GM23338 (cell line): ENCODE measurements at regions not wholly inside any gene's neighbourhood (a gene's known extent, or its start where the extent isn't known, plus 50 kb on each side); places are given as distances from the start of the nearest gene placed in this dataset.
A peak's percentile ranks its signal among the peaks of the same experiment; 100 is the strongest.

Experiments used
- ATAC-seq: fragments of 200-7000 bp; cut with Tn5 transposase; 3 replicates; pipeline ENCODE4 v1.9.1; 2020
- DNase-seq: peaks from one replicate; pipeline ENCODE4 v3.0.0-alpha.2; 2015; ENCODE audit warnings: low spot score
- H2AFZ ChIP-seq: fragments of 200-600 bp; sonication (generic); 2 replicates; pipeline ENCODE4 v1.8.0; 2016; ENCODE audit warnings: antibody characterized with exemption, mild to moderate bottlenecking, moderate library complexity
- H3F3A ChIP-seq: fragments of 200-600 bp; sonication (generic); replicated peaks from 2 replicates; pipeline ENCODE4 v1.8.0; 2017; ENCODE audit warnings: antibody characterized with exemption, mixed run types, low read depth
- H3K27ac ChIP-seq: fragments of 200-600 bp; sonication (generic); 2 replicates; pipeline ENCODE4 v1.6.1; 2016; ENCODE audit warnings: low read depth
- H3K27me3 ChIP-seq: fragments of 200-600 bp; sonication (generic); 2 replicates; pipeline ENCODE4 v1.8.0; 2016; ENCODE audit warnings: mild to moderate bottlenecking, mixed run types, moderate library complexity; ENCODE audit not compliant: insufficient read depth
- H3K36me3 ChIP-seq: fragments of 200-600 bp; sonication (generic); 2 replicates; pipeline ENCODE4 v1.8.0; 2016; ENCODE audit warnings: mild to moderate bottlenecking; ENCODE audit not compliant: insufficient read depth
- H3K4me1 ChIP-seq: fragments of 200-600 bp; sonication (generic); 2 replicates; pipeline ENCODE4 v1.8.0; 2016; ENCODE audit warnings: mild to moderate bottlenecking, moderate library complexity; ENCODE audit not compliant: insufficient read depth
- H3K4me2 ChIP-seq: fragments of 200-600 bp; sonication (generic); 2 replicates; pipeline ENCODE4 v1.7.1; 2017; ENCODE audit warnings: mixed run types
- H3K4me3 ChIP-seq: fragments of 200-600 bp; sonication (generic); 2 replicates; pipeline ENCODE4 v1.6.1; 2016; ENCODE audit warnings: mixed run types
- H3K79me2 ChIP-seq: fragments of 200-600 bp; sonication (generic); replicated peaks from 2 replicates; pipeline ENCODE4 v1.8.0; 2017; ENCODE audit warnings: mild to moderate bottlenecking; ENCODE audit not compliant: insufficient read depth
- H3K9me2 ChIP-seq: fragments of 200-600 bp; sonication (generic); 2 replicates; pipeline ENCODE4 v1.8.0; 2017; ENCODE audit not compliant: insufficient read depth
- H4K20me1 ChIP-seq: fragments of 200-600 bp; sonication (generic); replicated peaks from 2 replicates; pipeline ENCODE4 v1.8.0; 2017; ENCODE audit warnings: mild to moderate bottlenecking; ENCODE audit not compliant: insufficient read depth
- H3K27ac Mint-ChIP-seq: 2 replicates; pipeline ENCODE4 v1.8.0; 2020; ENCODE audit warnings: inconsistent platforms, mild to moderate bottlenecking, moderate library complexity, mixed read lengths
- H3K27me3 Mint-ChIP-seq: 3 replicates; pipeline ENCODE4 v1.8.0; 2022; ENCODE audit warnings: low read depth, mild to moderate bottlenecking, moderate library complexity, mixed read lengths, inconsistent platforms; ENCODE audit not compliant: insufficient read depth, poor library complexity
- H3K36me3 Mint-ChIP-seq: 3 replicates; pipeline ENCODE4 v1.8.0; 2021; ENCODE audit warnings: low read depth, mild to moderate bottlenecking, inconsistent platforms, moderate library complexity, mixed read lengths
- H3K4me1 Mint-ChIP-seq: 3 replicates; pipeline ENCODE4 v1.8.0; 2020; ENCODE audit warnings: mild to moderate bottlenecking, inconsistent platforms, mixed read lengths
- H3K4me3 Mint-ChIP-seq: 3 replicates; pipeline ENCODE4 v1.8.0; 2021; ENCODE audit warnings: moderate library complexity, mild to moderate bottlenecking, inconsistent platforms, mixed read lengths
- H3K9me3 Mint-ChIP-seq: 3 replicates; pipeline ENCODE4 v1.8.0; 2020; ENCODE audit warnings: moderate library complexity, mild to moderate bottlenecking, inconsistent platforms, mixed read lengths
- CREB1 ChIP-seq: fragments of 250-450 bp; sonication (Bioruptor Pico); IDR thresholded peaks from 2 replicates; pipeline ENCODE4 v1.5.0; 2020; ENCODE audit warnings: low read depth, mild to moderate bottlenecking, moderate library complexity
- ETS1 ChIP-seq: IDR thresholded peaks from 2 replicates; pipeline ENCODE4 v1.6.1; 2016; ENCODE audit warnings: antibody characterized with exemption
- EZH2phosphoT487 ChIP-seq: fragments of 200-600 bp; sonication (generic); IDR thresholded peaks from one replicate; pipeline ENCODE4 v1.8.1; 2018; ENCODE audit warnings: antibody characterized with exemption; ENCODE audit not compliant: unreplicated experiment
- JUNB ChIP-seq: IDR thresholded peaks from one replicate; pipeline ENCODE4 v1.6.1; 2016; ENCODE audit warnings: antibody characterized with exemption; ENCODE audit not compliant: unreplicated experiment
- NANOG ChIP-seq: IDR thresholded peaks from 2 replicates; pipeline ENCODE4 v1.6.1; 2016; ENCODE audit warnings: antibody characterized with exemption, borderline replicate concordance
- STAT1 ChIP-seq: IDR thresholded peaks from one replicate; pipeline ENCODE4 v1.6.1; 2016; ENCODE audit warnings: antibody characterized with exemption; ENCODE audit not compliant: unreplicated experiment
- ZNF114 ChIP-seq: fragments of 250-450 bp; sonication (Bioruptor Pico); IDR thresholded peaks from 2 replicates; pipeline ENCODE4 v1.5.0; 2020; ENCODE audit warnings: mild to moderate bottlenecking, moderate library complexity
- TF ChIP-seq, protein P1 (sequence below): IDR thresholded peaks from one replicate; pipeline ENCODE4 v1.6.1; 2018; ENCODE audit warnings: antibody characterized with exemption; ENCODE audit not compliant: unreplicated experiment
- TF ChIP-seq, protein P2 (sequence below): fragments of 250-450 bp; sonication (Bioruptor Pico); IDR thresholded peaks from 2 replicates; pipeline ENCODE4 v1.5.0; 2020; ENCODE audit warnings: mild to moderate bottlenecking, moderate library complexity

- ATAC-seq = no peak
- H3K36me3 ChIP-seq = no peaks in the 10 kb centered on the region
- peaks cover 9% of the 10 kb centered on the region for H3K27me3 Mint-ChIP-seq
- H3F3A ChIP-seq = no peaks in the 10 kb centered on the region; the same call in 1 of the 2 replicates
- no peaks in the 10 kb centered on the region for H3K79me2 ChIP-seq
- DNase-seq = no peak
- H3K27me3 ChIP-seq = no peaks in the 10 kb centered on the region
- no peaks in the 10 kb centered on the region for H3K4me1 ChIP-seq
- H2AFZ ChIP-seq = peak overlapping the region; percentile 81; the same call in 1 of the 2 replicates
- no peak overlapping the region for H3K27ac ChIP-seq
- H3K36me3 Mint-ChIP-seq = no peaks in the 10 kb centered on the region
- H3K27ac Mint-ChIP-seq = no peak overlapping the region
- H3K4me3 Mint-ChIP-seq = no peak overlapping the region
- no peaks in the 10 kb centered on the region for H3K9me2 ChIP-seq
- H3K4me3 ChIP-seq = no peak overlapping the region
- TF ChIP-seq JUNB (no peak), ZNF114 (CRISPR knock-in tag) (no peak), STAT1 (no peak), CREB1 (CRISPR knock-in tag) (no peak), NANOG (no peak), ETS1 (no peak), EZH2phosphoT487 (no peak)
- TF ChIP-seq, protein P1, sequence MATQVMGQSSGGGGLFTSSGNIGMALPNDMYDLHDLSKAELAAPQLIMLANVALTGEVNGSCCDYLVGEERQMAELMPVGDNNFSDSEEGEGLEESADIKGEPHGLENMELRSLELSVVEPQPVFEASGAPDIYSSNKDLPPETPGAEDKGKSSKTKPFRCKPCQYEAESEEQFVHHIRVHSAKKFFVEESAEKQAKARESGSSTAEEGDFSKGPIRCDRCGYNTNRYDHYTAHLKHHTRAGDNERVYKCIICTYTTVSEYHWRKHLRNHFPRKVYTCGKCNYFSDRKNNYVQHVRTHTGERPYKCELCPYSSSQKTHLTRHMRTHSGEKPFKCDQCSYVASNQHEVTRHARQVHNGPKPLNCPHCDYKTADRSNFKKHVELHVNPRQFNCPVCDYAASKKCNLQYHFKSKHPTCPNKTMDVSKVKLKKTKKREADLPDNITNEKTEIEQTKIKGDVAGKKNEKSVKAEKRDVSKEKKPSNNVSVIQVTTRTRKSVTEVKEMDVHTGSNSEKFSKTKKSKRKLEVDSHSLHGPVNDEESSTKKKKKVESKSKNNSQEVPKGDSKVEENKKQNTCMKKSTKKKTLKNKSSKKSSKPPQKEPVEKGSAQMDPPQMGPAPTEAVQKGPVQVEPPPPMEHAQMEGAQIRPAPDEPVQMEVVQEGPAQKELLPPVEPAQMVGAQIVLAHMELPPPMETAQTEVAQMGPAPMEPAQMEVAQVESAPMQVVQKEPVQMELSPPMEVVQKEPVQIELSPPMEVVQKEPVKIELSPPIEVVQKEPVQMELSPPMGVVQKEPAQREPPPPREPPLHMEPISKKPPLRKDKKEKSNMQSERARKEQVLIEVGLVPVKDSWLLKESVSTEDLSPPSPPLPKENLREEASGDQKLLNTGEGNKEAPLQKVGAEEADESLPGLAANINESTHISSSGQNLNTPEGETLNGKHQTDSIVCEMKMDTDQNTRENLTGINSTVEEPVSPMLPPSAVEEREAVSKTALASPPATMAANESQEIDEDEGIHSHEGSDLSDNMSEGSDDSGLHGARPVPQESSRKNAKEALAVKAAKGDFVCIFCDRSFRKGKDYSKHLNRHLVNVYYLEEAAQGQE = no peak
- TF ChIP-seq, protein P2, sequence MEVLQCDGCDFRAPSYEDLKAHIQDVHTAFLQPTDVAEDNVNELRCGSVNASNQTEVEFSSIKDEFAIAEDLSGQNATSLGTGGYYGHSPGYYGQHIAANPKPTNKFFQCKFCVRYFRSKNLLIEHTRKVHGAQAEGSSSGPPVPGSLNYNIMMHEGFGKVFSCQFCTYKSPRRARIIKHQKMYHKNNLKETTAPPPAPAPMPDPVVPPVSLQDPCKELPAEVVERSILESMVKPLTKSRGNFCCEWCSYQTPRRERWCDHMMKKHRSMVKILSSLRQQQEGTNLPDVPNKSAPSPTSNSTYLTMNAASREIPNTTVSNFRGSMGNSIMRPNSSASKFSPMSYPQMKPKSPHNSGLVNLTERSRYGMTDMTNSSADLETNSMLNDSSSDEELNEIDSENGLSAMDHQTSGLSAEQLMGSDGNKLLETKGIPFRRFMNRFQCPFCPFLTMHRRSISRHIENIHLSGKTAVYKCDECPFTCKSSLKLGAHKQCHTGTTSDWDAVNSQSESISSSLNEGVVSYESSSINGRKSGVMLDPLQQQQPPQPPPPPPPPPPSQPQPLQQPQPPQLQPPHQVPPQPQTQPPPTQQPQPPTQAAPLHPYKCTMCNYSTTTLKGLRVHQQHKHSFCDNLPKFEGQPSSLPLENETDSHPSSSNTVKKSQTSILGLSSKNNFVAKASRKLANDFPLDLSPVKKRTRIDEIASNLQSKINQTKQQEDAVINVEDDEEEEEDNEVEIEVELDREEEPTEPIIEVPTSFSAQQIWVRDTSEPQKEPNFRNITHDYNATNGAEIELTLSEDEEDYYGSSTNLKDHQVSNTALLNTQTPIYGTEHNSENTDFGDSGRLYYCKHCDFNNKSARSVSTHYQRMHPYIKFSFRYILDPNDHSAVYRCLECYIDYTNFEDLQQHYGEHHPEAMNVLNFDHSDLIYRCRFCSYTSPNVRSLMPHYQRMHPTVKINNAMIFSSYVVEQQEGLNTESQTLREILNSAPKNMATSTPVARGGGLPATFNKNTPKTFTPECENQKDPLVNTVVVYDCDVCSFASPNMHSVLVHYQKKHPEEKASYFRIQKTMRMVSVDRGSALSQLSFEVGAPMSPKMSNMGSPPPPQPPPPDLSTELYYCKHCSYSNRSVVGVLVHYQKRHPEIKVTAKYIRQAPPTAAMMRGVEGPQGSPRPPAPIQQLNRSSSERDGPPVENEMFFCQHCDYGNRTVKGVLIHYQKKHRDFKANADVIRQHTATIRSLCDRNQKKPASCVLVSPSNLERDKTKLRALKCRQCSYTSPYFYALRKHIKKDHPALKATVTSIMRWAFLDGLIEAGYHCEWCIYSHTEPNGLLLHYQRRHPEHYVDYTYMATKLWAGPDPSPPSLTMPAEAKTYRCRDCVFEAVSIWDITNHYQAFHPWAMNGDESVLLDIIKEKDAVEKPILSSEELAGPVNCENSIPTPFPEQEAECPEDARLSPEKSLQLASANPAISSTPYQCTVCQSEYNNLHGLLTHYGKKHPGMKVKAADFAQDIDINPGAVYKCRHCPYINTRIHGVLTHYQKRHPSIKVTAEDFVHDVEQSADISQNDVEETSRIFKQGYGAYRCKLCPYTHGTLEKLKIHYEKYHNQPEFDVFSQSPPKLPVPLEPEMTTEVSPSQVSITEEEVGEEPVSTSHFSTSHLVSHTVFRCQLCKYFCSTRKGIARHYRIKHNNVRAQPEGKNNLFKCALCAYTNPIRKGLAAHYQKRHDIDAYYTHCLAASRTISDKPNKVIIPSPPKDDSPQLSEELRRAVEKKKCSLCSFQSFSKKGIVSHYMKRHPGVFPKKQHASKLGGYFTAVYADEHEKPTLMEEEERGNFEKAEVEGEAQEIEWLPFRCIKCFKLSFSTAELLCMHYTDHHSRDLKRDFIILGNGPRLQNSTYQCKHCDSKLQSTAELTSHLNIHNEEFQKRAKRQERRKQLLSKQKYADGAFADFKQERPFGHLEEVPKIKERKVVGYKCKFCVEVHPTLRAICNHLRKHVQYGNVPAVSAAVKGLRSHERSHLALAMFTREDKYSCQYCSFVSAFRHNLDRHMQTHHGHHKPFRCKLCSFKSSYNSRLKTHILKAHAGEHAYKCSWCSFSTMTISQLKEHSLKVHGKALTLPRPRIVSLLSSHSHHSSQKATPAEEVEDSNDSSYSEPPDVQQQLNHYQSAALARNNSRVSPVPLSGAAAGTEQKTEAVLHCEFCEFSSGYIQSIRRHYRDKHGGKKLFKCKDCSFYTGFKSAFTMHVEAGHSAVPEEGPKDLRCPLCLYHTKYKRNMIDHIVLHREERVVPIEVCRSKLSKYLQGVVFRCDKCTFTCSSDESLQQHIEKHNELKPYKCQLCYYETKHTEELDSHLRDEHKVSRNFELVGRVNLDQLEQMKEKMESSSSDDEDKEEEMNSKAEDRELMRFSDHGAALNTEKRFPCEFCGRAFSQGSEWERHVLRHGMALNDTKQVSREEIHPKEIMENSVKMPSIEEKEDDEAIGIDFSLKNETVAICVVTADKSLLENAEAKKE (CRISPR knock-in tag) = no peak
- no peak overlapping the region for H3K4me2 ChIP-seq
- H3K9me3 Mint-ChIP-seq = no peaks in the 10 kb centered on the region; the same call in 2 of the 3 replicates
- no peaks in the 10 kb centered on the region for H4K20me1 ChIP-seq
- peaks cover 12% of the 10 kb centered on the region; the same call in 2 of the 3 replicates for H3K4me1 Mint-ChIP-seq
Observed at GRCh38 chr20:50289581-50289980, 99.0 kb downstream of the CEBPB start.
